GM10266 (cell line): ENCODE measurements at regions not wholly inside any gene's neighbourhood (a gene's known extent, or its start where the extent isn't known, plus 50 kb on each side); places are given as distances from the start of the nearest gene placed in this dataset.

Experiments
- DNase-seq: peaks from one replicate; pipeline ENCODE4 v3.0.0; 2012; ENCODE audit errors: extremely low spot score
- CTCF ChIP-seq: IDR thresholded peaks from 2 replicates; pipeline ENCODE4 v1.5.1; 2012; ENCODE audit warnings: mild to moderate bottlenecking, low read depth; ENCODE audit not compliant: control insufficient read depth, insufficient read depth; ENCODE audit errors: missing control alignments

- no peak for TF ChIP-seq CTCF
- DNase-seq, result no peak
Measured at GRCh38 chr6:2536451-2536850, 214.3 kb downstream of the MYLK4 start.

GRCh38 chr6:2535506-2535905, 215.2 kb downstream of the MYLK4 start:
- TF ChIP-seq CTCF, result no peak
- no peak for DNase-seq

GRCh38 chr6:2534406-2535042, 216.2 kb downstream of the MYLK4 start:
- no peak for DNase-seq
- TF ChIP-seq CTCF, result no peak

- TF ChIP-seq CTCF, result no peak
- no peak for DNase-seq
Measured at GRCh38 chr6:2531426-2532215, 219.1 kb downstream of the MYLK4 start.

GRCh38 chr6:2529211-2529719, 221.5 kb downstream of the MYLK4 start:
- no peak for TF ChIP-seq CTCF
- DNase-seq, result no peak

- TF ChIP-seq CTCF, result no peak
- DNase-seq, result no peak
Measured at GRCh38 chr6:2528156-2528555, 222.6 kb downstream of the MYLK4 start.

GRCh38 chr6:2526766-2527165, 224.0 kb downstream of the MYLK4 start:
- no peak for TF ChIP-seq CTCF

More at GRCh38 chr6:2526766-2527165, 224.0 kb downstream of the MYLK4 start:
- DNase-seq, result no peak
